ENCODE measurements at regions not wholly inside any gene's neighbourhood (a gene's known extent, or its start where the extent isn't known, plus 50 kb on each side); places are given as distances from the start of the nearest gene placed in this dataset.

GRCh38 chr1:101683561-101683960 is 313.2 kb downstream of the OLFM3 start:
- H3K4me1 ChIP-seq, result no peaks in the 10 kb centered on the region
- no peak for DNase-seq
- no peaks in the 10 kb centered on the region for H3K27me3 ChIP-seq
- TF ChIP-seq CTCF (IDR thresholded peaks at IDR 0.05), result no peak
- TF ChIP-seq POLR2A (IDR thresholded peaks at IDR 0.05), result no peak
- no peak overlapping the region for H3K4me3 ChIP-seq
- WGBS, 2 donors, result 48 to 68% methylated on average over 3 of the region's 3 CpGs
- H3K36me3 ChIP-seq (ENCODE audit: low read depth, missing control alignments), result no peaks in the 10 kb centered on the region
- H3K9me3 ChIP-seq, result no peaks in the 10 kb centered on the region
- H3K27ac ChIP-seq, result no peak overlapping the region
- intact Hi-C loops (cut with DNase I; ENCODE audit: low total_unique reads), result no loop called here

- intact Hi-C loops (cut with DNase I; ENCODE audit: low total_unique reads), result no loop called here
- Histone ChIP-seq H3K27me3 (no peaks in the 10 kb centered on the region), H3K9me3 (no peaks in the 10 kb centered on the region), H3K4me1 (no peaks in the 10 kb centered on the region), H3K27ac (no peak overlapping the region), H3K36me3 (ENCODE audit: low read depth, missing control alignments) (no peaks in the 10 kb centered on the region), H3K4me3 (no peak overlapping the region)
- DNase-seq, result no peak
- 0 to 18% methylated on average over 1 of the region's 1 CpG for WGBS, 2 donors
- TF ChIP-seq CTCF (IDR thresholded peaks at IDR 0.05), result no peak
Observed at GRCh38 chr1:101697072-101697471, 299.7 kb downstream of the OLFM3 start.

GRCh38 chr1:101698681-101699080 is 298.0 kb downstream of the OLFM3 start:
- Histone ChIP-seq H3K27ac (no peak overlapping the region), H3K4me1 (no peaks in the 10 kb centered on the region), H3K4me3 (no peak overlapping the region), H3K9me3 (no peaks in the 10 kb centered on the region), H3K27me3 (no peaks in the 10 kb centered on the region), H3K36me3 (ENCODE audit: low read depth, missing control alignments) (no peaks in the 10 kb centered on the region)
- WGBS, 2 donors, result 75 to 77% methylated on average over 1 of the region's 1 CpG
- DNase-seq, result no peak
- no peak for TF ChIP-seq POLR2A (IDR thresholded peaks at IDR 0.05)
- no peak for TF ChIP-seq CTCF (IDR thresholded peaks at IDR 0.05)
- intact Hi-C loops (cut with DNase I; ENCODE audit: low total_unique reads), result no loop called here

- Histone ChIP-seq H3K4me3 (no peak overlapping the region), H3K36me3 (ENCODE audit: low read depth, missing control alignments) (no peaks in the 10 kb centered on the region), H3K27ac (no peak overlapping the region), H3K9me3 (no peaks in the 10 kb centered on the region), H3K27me3 (no peaks in the 10 kb centered on the region), H3K4me1 (no peaks in the 10 kb centered on the region)
- DNase-seq, result no peak
- TF ChIP-seq CTCF (IDR thresholded peaks at IDR 0.05) (no peak), POLR2A (IDR thresholded peaks at IDR 0.05) (no peak)
- intact Hi-C loops (cut with DNase I; ENCODE audit: low total_unique reads), result no loop called here
Observed at GRCh38 chr1:101704895-101705294, 291.8 kb downstream of the OLFM3 start.

- DNase-seq, result no peak
- H3K9me3 ChIP-seq, result no peaks in the 10 kb centered on the region
- H3K27me3 ChIP-seq, result no peaks in the 10 kb centered on the region
- no peaks in the 10 kb centered on the region for H3K36me3 ChIP-seq (ENCODE audit: low read depth, missing control alignments)
- H3K4me3 ChIP-seq, result no peak overlapping the region
- TF ChIP-seq POLR2A (IDR thresholded peaks at IDR 0.05) (no peak), CTCF (IDR thresholded peaks at IDR 0.05) (no peak)
- H3K4me1 ChIP-seq, result no peaks in the 10 kb centered on the region
- intact Hi-C loops (cut with DNase I; ENCODE audit: low total_unique reads), result no loop called here
- H3K27ac ChIP-seq, result no peak overlapping the region
Observed at GRCh38 chr1:101706366-101706765, 290.4 kb downstream of the OLFM3 start.
